K562 (cell line): ENCODE measurements at regions not wholly inside any gene's neighbourhood (a gene's known extent, or its start where the extent isn't known, plus 50 kb on each side); places are given as distances from the start of the nearest gene placed in this dataset.

ENCODE experiments used
- ATAC-seq: fragments of 200-7000 bp; cut with Tn5 transposase; 3 replicates; pipeline ENCODE4 v1.9.1; 2020; ENCODE audit warnings: moderate library complexity
- BruUV-seq: library from RNA; stranded (reverse); fragments of 400-500 nt; replicated peaks from 2 replicates; lab custom pipeline; 2021; lab: Mats Ljungman, UMichigan
- CTCF ChIA-PET: fragments of 300-600 bp; formaldehyde crosslinking; extraction: SDS; loops from one replicate; lab custom pipeline; 2021; ENCODE audit warnings: low intra/inter-chr PET ratio; lab: Yijun Ruan, JAX
- POLR2A ChIA-PET: fragments of 300-600, 350-650 bp; sonication (Branson Sonifier 250); formaldehyde crosslinking; extraction: SDS; loops from one replicate; lab custom pipeline; 2021; ENCODE audit warnings: antibody characterized with exemption, inconsistent platforms; lab: Yijun Ruan, JAX
- DNase-seq, 4 experiments: peaks; one replicate each; pipeline versions ENCODE4 v3.0.0 to v3.0.0-alpha.2; 2011 to 2018; ENCODE audit warnings: low spot score in 3 of 4, mixed read lengths in 3 of 4; ENCODE audit errors: extremely low read depth in 1 of 4
- FAIRE-seq: peaks from 2 replicates; lab custom pipeline; 2011; peaks lifted over from hg19 to GRCh38; lab: Jason Lieb, UNC
- H2AFZ ChIP-seq: 2 replicates; pipeline ENCODE4 v1.6.0; 2011; ENCODE audit warnings: low read depth, low read length, control low read depth, inconsistent platforms
- H3K27ac ChIP-seq: fragments of 200-600 bp; 3 replicates; pipeline ENCODE4 v1.8.0; 2011; ENCODE audit warnings: low read depth, mild to moderate bottlenecking, control low read depth, inconsistent platforms, low read length, moderate library complexity, mixed read lengths; ENCODE audit errors: extremely low read depth
- H3K27me3 ChIP-seq, 2 experiments: fragments of 300-600 bp in 1 of 2; 2 replicates in 1 of 2; 3 replicates in 1 of 2; pipeline versions ENCODE4 v1.6.0 to v1.8.0; 2011; ENCODE audit warnings: inconsistent platforms in 2 of 2, low read length in 2 of 2, mild to moderate bottlenecking in 1 of 2, mixed read lengths in 1 of 2, moderate library complexity in 1 of 2; ENCODE audit not compliant: control insufficient read depth in 2 of 2, insufficient read depth in 2 of 2
- H3K36me3 ChIP-seq: fragments of 300-600 bp; 3 replicates; pipeline ENCODE4 v1.8.0; 2011; ENCODE audit warnings: mild to moderate bottlenecking, low read length, inconsistent platforms; ENCODE audit not compliant: control insufficient read depth, insufficient read depth
- H3K4me1 ChIP-seq, 2 experiments: fragments of 200-600 bp in 1 of 2; replicated peaks in 1 of 2; 2 replicates in 1 of 2; 3 replicates in 1 of 2; pipeline versions ENCODE4 v1.5.1 to v1.8.0; 2011; ENCODE audit warnings: inconsistent platforms in 2 of 2, low read length in 2 of 2, mild to moderate bottlenecking in 1 of 2, mixed read lengths in 1 of 2, moderate library complexity in 1 of 2; ENCODE audit not compliant: control insufficient read depth in 2 of 2, insufficient read depth in 2 of 2
- H3K4me2 ChIP-seq: 2 replicates; pipeline ENCODE4 v1.6.1; 2011; ENCODE audit warnings: low read length, control low read depth, inconsistent platforms, mixed read lengths; ENCODE audit not compliant: insufficient read depth
- H3K4me3 ChIP-seq: fragments of 200-600 bp; sonication (generic), shearing (Covaris generic); 2 replicates; pipeline ENCODE4 v1.5.1; 2016; ENCODE audit warnings: control low read depth, inconsistent platforms
- H3K79me2 ChIP-seq: fragments of 200-600 bp; 3 replicates; pipeline ENCODE4 v1.8.0; 2011; ENCODE audit warnings: low read length, inconsistent platforms; ENCODE audit not compliant: control insufficient read depth, insufficient read depth
- H3K9ac ChIP-seq, 2 experiments: 2 replicates each; pipeline versions ENCODE4 v1.6.0 to v1.6.1; 2011; ENCODE audit warnings: low read depth in 2 of 2, low read length in 2 of 2, control low read depth in 1 of 2, inconsistent platforms in 1 of 2, mild to moderate bottlenecking in 1 of 2, mixed read lengths in 1 of 2; ENCODE audit not compliant: insufficient read depth in 1 of 2
- H3K9me1 ChIP-seq: one replicate; pipeline ENCODE4 v1.6.0; 2011; ENCODE audit warnings: inconsistent platforms, mild to moderate bottlenecking, low read length, moderate library complexity; ENCODE audit not compliant: control insufficient read depth, insufficient read depth
- H3K9me3 ChIP-seq: replicated peaks from 2 replicates; pipeline ENCODE4 v1.5.1; 2011; ENCODE audit warnings: low read depth, low read length, inconsistent platforms; ENCODE audit not compliant: control insufficient read depth, insufficient read depth
- H4K20me1 ChIP-seq: replicated peaks from 2 replicates; pipeline ENCODE4 v1.6.1; 2011; ENCODE audit warnings: low read length, inconsistent platforms, mixed read lengths; ENCODE audit not compliant: control insufficient read depth, insufficient read depth
- BRD4 ChIP-seq: fragments of 200-600 bp; sonication (generic); IDR thresholded peaks from 2 replicates; pipeline ENCODE4 v1.6.1; 2017; ENCODE audit warnings: inconsistent platforms
- DMBX1 ChIP-seq: fragments of 250-450 bp; sonication (Bioruptor Pico); IDR thresholded peaks from 2 replicates; pipeline ENCODE4 v1.8.0; 2022; ENCODE audit warnings: inconsistent platforms, mild to moderate bottlenecking, moderate library complexity, borderline replicate concordance
- FOXJ2 ChIP-seq: fragments of 200-800 bp; sonication (Bioruptor generic); IDR thresholded peaks from 2 replicates; pipeline ENCODE4 v1.6.1; 2016; ENCODE audit warnings: missing genetic modification characterization, missing compliant biosample characterization
- HEY1 ChIP-seq: fragments of 250-450 bp; sonication (Bioruptor Pico); IDR thresholded peaks from 2 replicates; pipeline ENCODE4 v1.5.0; 2020; ENCODE audit warnings: mild to moderate bottlenecking, moderate library complexity, borderline replicate concordance
- MAZ ChIP-seq, 2 experiments: fragments of 450-650 bp in 1 of 2; sonication (generic) in 1 of 2; formaldehyde crosslinking; IDR thresholded peaks in 1 of 2; conservative IDR thresholded peaks in 1 of 2; 2 replicates each; pipeline versions ENCODE4 v1.4.0 to v1.5.0; 2020; ENCODE audit warnings: mild to moderate bottlenecking in 1 of 2, missing genetic modification reagents in 1 of 2
- MYC ChIP-seq, 2 experiments: fragments of 250-450 bp in 1 of 2; sonication (Bioruptor Pico) in 1 of 2; IDR thresholded peaks; 2 replicates each; pipeline versions ENCODE4 v1.5.1 to v1.6.1; 2012 to 2021; ENCODE audit warnings: low read depth in 2 of 2, borderline replicate concordance in 1 of 2, improper control_type of control experiment in 1 of 2, low read length in 1 of 2, mild to moderate bottlenecking in 1 of 2, moderate library complexity in 1 of 2
- NFATC3 ChIP-seq: fragments of 450-650 bp; IDR thresholded peaks from 2 replicates; pipeline ENCODE4 v1.6.1; 2017; ENCODE audit warnings: mild to moderate bottlenecking
- RFX1 ChIP-seq: fragments of 450-650 bp; IDR thresholded peaks from 2 replicates; pipeline ENCODE4 v1.6.1; 2016; ENCODE audit warnings: mild to moderate bottlenecking, moderate library complexity
- SLC30A9 ChIP-seq: fragments of 250-450 bp; sonication (Bioruptor Pico); IDR thresholded peaks from 2 replicates; pipeline ENCODE4 v1.8.0; 2022; ENCODE audit warnings: mild to moderate bottlenecking, moderate library complexity
- THRAP3 ChIP-seq: fragments of 450-650 bp; IDR thresholded peaks from 2 replicates; pipeline ENCODE4 v1.6.1; 2016; ENCODE audit warnings: mild to moderate bottlenecking, inconsistent platforms, borderline replicate concordance
- ZNF143 ChIP-seq: sonication (generic); formaldehyde crosslinking; IDR thresholded peaks from 2 replicates; pipeline ENCODE4 v1.9.0; 2022; ENCODE audit warnings: mild to moderate bottlenecking, missing genetic modification reagents
- ZNF24 ChIP-seq: fragments of 450-650 bp; IDR thresholded peaks from 2 replicates; pipeline ENCODE4 v1.6.1; 2016
- ZZZ3 ChIP-seq: fragments of 450-650 bp; IDR thresholded peaks from 2 replicates; pipeline ENCODE4 v1.6.1; 2016; ENCODE audit warnings: antibody characterized with exemption, mild to moderate bottlenecking, moderate library complexity
- WGBS: fragments of 100-300 bp; shearing (Covaris generic); methylation state at CpG from one replicate; pipeline ENCODE4 v1.1.6; 2016; ENCODE audit warnings: low coverage, mixed read lengths; ENCODE audit not compliant: insufficient coverage; ENCODE audit errors: missing lambda C conversion rate; 5-methylcytosine and 5-hydroxymethylcytosine counted together
- in situ Hi-C: fragments of 300-500 bp; cut with MboI; formaldehyde crosslinking; loops from 4 replicates; pipeline ENCODE4 v1.15.0; 2018; ENCODE audit warnings: inconsistent platforms, mixed read lengths
- intact Hi-C: fragments of 100-400 bp; cut with micrococcal nuclease; formaldehyde crosslinking; loops from 2 replicates; pipeline ENCODE4 v1.14.2; 2022
- TF ChIP-seq, protein P1 (sequence below): fragments of 200-400 bp; formaldehyde crosslinking; IDR thresholded peaks from 2 replicates; pipeline ENCODE4 v1.6.1; 2017; ENCODE audit warnings: mild to moderate bottlenecking, low read depth, low read length, moderate library complexity
- TF ChIP-seq, protein P2 (sequence below): fragments of 250-450 bp; sonication (Bioruptor Pico); IDR thresholded peaks from 2 replicates; pipeline ENCODE4 v1.8.0; 2021; ENCODE audit warnings: borderline replicate concordance, mild to moderate bottlenecking, moderate library complexity; ENCODE audit not compliant: poor library complexity, severe bottlenecking

DNA sequence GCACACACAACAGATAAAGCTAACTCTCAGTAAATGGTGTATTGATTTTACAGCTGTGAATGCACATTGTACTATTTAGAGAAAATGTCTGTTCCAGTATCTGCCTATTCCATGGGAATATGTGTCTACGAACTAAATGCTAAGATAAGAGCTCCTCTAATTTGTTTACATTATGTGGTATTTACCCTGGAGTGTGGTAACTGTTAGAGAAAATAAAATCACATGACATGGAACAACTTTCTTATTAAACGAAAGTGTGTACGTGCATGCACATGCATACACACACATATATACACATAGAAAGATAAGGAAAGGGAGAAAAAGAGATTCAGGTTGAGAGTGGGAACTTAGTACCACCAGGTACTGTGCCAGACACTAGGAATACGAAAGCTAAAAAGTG is 1151.7 kb upstream of the TENM4 start:
- Histone ChIP-seq H4K20me1 (no peaks in the 10 kb centered on the region), H3K9me3 (no peaks in the 10 kb centered on the region), H3K27ac (no peak overlapping the region), H3K36me3 (no peaks in the 10 kb centered on the region), H3K79me2 (no peaks in the 10 kb centered on the region), H3K4me3 (no peak overlapping the region), H3K4me2 (no peak overlapping the region), H3K27me3 (no peaks in the 10 kb centered on the region), H3K9me1 (no peaks in the 10 kb centered on the region), H2AFZ (no peak overlapping the region), H3K9ac (no peak overlapping the region), H3K4me1 (no peaks in the 10 kb centered on the region)
- DNase-seq (no peak), FAIRE-seq (no peak), ATAC-seq (no peak)
- no peak for TF ChIP-seq MYC (IDR thresholded peaks at IDR 0.05; ENCODE audit: low read depth, low read length)
- no peak for TF ChIP-seq MYC (CRISPR knock-in tag; IDR thresholded peaks at IDR 0.05; ENCODE audit: borderline replicate concordance, low read depth)
- no peak for TF ChIP-seq ZNF143 (CRISPR knock-in tag)
- TF ChIP-seq RFX1 = no peak
- no peak for TF ChIP-seq FOXJ2 (tag)
- TF ChIP-seq, protein P1, sequence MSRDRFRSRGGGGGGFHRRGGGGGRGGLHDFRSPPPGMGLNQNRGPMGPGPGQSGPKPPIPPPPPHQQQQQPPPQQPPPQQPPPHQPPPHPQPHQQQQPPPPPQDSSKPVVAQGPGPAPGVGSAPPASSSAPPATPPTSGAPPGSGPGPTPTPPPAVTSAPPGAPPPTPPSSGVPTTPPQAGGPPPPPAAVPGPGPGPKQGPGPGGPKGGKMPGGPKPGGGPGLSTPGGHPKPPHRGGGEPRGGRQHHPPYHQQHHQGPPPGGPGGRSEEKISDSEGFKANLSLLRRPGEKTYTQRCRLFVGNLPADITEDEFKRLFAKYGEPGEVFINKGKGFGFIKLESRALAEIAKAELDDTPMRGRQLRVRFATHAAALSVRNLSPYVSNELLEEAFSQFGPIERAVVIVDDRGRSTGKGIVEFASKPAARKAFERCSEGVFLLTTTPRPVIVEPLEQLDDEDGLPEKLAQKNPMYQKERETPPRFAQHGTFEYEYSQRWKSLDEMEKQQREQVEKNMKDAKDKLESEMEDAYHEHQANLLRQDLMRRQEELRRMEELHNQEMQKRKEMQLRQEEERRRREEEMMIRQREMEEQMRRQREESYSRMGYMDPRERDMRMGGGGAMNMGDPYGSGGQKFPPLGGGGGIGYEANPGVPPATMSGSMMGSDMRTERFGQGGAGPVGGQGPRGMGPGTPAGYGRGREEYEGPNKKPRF = no peak
- TF ChIP-seq, protein P2, sequence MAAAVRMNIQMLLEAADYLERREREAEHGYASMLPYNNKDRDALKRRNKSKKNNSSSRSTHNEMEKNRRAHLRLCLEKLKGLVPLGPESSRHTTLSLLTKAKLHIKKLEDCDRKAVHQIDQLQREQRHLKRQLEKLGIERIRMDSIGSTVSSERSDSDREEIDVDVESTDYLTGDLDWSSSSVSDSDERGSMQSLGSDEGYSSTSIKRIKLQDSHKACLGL (CRISPR knock-in tag) = no peak
- TF ChIP-seq DMBX1 (CRISPR knock-in tag) = no peak
- TF ChIP-seq THRAP3 = no peak
- TF ChIP-seq ZZZ3 = no peak
- TF ChIP-seq HEY1 (CRISPR knock-in tag) = no peak
- no peak for TF ChIP-seq MAZ (CRISPR knock-in tag; conservative IDR thresholded peaks at IDR 0.05 in 1 of 2, IDR thresholded peaks at IDR 0.05 in 1 of 2)
- TF ChIP-seq SLC30A9 (CRISPR knock-in tag) = no peak
- no peak for TF ChIP-seq BRD4
- TF ChIP-seq NFATC3 = no peak
- TF ChIP-seq ZNF24 = no peak
- no TSS peak for BruUV-seq
- CTCF ChIA-PET = no interaction called here
- POLR2A ChIA-PET = no interaction called here
- WGBS = 0% methylated on average over 4 of the region's 4 CpGs
- in situ Hi-C loops = no loop called here
- intact Hi-C loops = no loop called here
